GM18868 (cell line): ENCODE measurements at regions not wholly inside any gene's neighbourhood (a gene's known extent, or its start where the extent isn't known, plus 50 kb on each side); places are given as distances from the start of the nearest gene placed in this dataset.
"Not testable (repeated sequence)": the region's sequence is repeated elsewhere in the genome, so short reads cannot be mapped to it uniquely, and the experiment has no call there.

Experiments used
- ATAC-seq: cut with Tn5 transposase; IDR thresholded peaks from one replicate; pipeline ENCODE4 v1.9.1; 2021; ENCODE audit warnings: mild to moderate bottlenecking, moderate library complexity; ENCODE audit not compliant: unreplicated experiment

DNA sequence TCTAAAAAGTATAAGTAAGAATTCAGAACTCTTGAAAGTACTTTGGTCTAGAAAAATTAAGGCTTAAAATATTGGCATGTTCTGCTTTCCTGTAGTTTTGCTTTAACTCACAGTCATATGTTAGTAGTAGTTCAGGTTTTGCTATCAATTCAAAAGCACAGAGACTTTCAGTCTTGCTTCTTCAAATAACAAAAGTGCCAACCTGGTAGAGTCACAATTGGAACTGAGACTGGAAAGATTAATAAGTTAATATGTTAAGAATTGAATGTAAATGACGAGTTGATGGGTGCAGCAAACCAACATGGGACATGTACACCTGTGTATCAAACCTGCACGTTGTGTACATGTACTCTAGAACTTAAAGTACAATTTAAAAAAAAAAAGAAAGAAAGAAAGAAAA lies 822.3 kb downstream of the MTRR start:
- ATAC-seq = no peak

DNA sequence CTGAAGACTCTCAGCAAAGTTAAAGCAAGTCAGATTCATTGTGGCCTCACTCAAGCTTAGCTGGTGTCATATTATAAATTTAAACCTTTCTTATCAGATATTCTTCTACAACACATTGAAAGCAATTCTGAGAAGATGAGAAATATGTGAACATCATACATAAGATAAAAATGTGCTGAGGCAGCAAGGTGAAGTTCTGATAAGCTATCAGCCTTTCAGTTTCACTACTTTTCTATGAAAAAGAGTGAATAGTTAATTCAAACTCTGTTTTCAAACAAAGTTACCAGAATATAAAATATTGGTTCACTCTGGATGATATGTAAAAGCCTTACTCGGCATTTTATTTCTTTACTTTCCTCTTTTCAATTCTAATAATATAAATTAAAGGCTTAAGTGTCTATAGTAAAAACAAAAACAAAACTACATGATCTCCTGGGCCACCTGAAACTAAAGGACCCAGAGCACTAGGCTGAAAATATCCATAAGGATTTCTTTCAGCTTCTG lies 824.4 kb downstream of the MTRR start:
- no peak for ATAC-seq

DNA sequence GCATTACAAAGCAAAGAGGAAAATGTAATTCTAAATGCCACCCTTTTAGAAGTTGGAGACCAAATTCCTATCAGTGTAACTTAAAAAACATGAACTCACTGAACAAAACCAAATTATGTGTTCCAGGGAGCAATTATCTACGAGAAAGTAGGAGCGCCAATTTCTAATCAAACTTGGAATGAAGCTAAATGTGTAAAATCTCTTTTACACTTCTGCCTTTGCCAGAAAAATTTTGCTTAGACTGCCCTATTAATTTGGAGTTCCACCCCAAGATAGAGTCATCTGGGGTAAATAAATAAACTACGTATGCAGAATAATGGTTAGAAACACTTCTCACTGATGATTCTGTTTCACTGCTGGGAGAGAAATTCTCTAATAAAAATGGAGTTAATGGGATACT lies 825.6 kb downstream of the MTRR start:
- ATAC-seq = no peak

DNA sequence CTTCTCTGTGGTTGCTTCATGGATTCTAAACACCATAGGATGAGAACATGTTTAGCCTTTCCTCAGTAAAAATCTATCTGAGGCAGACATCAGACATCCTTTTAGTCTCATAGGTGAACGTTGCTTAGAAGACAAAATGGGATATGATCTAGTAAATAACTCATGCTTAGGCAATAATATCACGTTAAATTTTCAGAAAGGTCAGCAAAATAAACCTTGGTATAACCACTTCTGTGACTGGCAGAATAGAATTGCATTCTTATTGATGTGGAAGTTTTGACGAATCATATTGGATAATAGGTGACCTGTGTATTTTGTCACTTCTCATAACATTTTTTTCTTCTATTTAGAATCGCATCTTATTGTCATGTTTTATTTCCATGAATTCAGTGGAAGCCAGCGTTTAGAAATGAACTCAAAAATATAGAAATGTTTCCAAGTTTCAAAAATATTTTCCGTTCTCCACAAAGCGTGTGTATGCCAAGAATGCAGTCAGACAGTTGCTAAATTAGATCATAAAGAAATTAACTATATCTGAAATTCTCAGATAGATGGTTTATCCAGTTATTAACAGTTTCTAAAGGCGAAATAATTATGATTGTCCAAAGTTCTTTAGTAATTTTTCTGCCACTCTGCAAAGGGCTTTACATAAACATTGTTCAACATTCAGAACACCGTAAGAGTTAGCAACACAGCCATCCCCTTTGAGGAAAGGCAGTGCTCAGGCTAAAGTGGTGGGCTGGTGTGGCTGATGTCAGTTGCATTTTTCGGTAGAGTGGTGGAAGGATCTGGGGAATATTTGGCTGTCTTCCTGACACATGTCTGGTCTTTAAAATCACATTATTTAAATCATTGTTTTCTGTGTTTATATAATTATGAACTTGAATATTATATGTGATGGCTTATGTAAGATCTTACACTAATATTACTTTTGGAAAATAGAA lies 827.2 kb downstream of the MTRR start:
- no peak for ATAC-seq

DNA sequence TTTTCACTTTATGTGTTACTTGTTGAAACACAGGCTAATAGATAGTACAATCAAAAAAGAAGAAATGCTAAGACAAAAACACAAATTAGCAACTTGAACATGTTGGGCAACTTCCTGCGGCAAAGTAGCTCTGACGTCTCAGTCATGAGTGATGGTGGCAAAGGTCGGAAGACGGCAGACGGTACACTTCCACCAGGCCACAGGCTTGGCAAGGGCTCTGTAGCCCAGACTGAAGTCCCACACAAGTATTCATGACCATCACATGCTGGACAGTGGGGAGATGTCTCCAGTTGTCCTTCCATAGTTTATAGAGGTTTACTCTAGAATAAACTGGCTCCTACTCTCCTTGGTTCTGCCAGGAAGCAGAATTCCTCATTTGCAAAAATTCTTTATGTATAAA lies 831.3 kb downstream of the MTRR start:
- ATAC-seq = no peak

DNA sequence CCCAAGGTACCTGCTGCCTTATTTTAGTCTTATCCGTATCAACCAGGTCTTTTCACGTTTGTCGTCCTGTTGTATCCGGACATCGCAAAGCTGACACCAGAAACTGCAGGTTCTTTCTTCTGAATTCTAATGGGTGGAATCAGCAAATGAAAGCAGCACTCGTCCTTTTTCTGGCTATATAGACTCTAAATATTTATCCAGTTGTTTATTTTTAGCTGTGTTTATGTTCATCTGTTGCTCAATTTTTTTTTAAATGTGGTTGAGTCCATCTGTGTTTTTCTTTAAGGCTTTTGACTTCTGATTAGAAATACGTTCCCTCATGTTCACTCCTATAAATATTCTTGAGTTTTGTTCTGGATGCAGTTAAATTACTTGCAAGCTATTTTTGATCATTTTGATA lies 831.7 kb downstream of the MTRR start:
- ATAC-seq = no peak

DNA sequence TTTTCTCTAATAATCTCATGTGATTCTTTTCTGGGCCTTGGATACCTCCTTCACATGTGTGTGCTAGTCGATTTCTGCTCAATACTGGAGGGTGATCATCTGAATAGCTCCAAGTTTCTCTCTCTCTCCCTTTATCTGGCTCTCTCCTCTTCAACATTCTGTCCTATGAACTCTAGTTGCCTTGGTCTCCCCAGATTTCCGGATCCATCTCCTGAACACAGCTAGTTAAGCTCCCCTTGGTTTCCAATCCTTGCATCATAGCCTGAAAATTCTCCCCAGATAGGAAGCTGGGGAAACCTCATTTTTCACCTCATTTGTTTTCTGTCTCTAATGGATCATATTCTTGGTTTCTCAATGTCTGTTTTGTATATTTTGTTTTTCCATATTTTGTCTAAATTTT lies 832.3 kb downstream of the MTRR start:
- ATAC-seq = no peak

DNA sequence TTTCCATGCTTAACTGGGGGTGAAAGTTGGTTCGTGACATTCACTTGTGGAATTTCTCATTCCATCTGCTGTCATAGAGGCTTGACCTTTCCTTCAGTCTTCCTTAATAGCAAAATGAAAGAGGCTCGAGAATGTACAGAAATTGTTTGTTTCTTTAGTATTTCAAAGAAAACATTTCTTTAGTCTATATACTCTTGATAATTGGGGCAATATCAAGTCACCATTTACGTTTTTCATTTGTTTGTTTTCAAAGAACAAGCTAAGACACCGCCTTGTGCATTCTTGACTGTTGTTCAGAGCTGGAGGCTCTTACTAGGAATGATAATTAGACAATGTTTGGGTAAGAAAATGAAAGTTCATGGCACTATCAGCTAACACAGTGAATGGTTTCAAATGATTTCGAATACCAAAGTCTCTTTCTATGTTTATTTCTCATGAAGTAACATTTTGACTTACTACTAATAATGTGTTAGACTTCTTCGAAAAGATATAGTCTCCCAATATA lies 835.4 kb downstream of the SEMA5A start:
- no peak for ATAC-seq

DNA sequence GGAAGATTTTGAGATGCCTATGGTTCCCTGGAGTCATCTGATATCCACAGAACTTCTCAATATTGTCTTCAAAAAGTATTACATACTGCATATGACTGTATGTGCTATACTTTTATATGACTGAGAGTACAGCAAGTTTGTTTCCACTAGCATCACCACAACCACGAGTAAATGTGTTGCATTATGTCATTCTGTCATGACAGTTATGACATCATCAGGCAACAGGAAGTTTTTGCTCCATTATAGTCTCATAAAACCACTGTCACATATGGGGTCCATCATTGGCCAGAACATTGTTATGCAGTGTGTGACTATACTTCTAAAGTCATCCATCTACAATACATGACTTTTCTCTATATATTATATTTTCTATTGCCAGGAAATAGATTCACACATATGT lies 831.7 kb downstream of the SEMA5A start:
- ATAC-seq = no peak

DNA sequence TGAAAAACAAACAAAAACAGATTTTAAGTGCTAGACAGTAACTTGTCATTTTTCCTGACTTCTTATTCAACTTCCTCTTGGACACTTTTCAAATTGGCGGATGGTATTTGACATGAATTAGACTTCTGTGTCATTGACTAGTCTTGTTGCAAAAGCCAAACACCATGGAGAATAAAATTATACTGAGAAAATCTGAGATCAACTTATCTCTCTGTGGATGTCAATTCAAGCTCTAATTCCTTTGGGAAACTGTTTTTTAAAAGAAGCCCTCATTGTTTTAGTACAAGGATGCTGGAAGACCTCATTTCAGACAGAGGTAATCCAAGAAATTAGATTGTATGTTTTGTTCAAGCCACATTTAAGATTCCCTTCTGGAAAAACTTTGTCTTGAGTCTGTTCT lies 831.0 kb downstream of the SEMA5A start:
- no peak for ATAC-seq

DNA sequence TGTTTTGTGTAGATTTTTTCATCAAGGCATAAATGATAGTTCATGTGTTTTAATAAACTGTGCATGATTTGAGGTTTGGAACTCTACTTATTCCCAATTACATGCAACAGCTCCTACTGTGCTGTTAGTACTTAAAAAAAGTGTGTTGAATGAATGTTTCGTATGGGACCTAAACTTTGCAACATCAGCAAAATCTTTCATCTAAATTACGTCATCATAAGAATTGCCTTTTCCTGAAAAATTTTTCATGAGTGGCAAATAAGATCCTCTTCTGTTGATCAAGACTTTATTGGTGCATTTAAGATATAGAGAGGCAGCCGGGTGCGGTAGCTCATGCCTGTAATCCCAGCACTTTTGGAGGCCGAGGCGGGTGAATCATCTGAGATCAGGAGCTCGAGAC lies 826.1 kb downstream of the SEMA5A start:
- no peak for ATAC-seq

DNA sequence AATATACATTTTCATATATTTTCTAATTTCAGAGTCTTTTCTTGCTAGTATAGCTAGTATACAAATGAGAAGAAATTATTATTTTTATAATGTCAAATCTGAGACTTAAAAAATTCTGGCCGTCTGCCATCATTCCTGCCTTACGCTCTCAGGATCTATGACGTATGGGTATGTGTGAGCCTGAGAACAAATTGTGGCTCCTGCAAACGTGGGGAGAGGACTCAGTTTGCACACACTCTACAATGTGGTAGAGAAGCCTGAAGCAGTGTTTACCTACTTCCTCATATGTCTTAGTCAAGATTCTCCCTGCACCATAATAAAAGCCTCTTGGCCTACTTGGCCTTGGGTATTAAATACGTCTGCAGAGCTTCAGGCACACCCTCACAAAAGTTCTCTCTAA lies 825.4 kb downstream of the SEMA5A start:
- no peak for ATAC-seq

DNA sequence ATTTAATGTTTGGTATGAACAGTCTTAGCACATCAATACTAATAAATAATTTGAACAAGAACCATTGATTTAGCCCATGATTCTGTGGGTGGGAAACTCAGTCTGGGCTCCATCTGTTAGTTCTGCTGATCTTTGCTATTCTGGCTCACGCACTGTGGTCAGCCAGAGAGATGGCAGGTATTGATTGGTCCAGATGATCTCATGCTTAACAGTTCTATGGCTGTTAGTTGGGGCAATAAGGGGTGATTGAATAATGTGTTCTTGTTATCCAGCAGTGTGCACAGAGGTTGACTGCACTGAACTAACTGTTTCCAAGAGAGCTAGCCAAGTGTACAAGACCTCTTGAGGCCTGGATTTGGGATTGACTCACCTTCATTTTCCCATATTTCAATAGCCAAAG lies 824.3 kb downstream of the SEMA5A start:
- no peak for ATAC-seq

DNA sequence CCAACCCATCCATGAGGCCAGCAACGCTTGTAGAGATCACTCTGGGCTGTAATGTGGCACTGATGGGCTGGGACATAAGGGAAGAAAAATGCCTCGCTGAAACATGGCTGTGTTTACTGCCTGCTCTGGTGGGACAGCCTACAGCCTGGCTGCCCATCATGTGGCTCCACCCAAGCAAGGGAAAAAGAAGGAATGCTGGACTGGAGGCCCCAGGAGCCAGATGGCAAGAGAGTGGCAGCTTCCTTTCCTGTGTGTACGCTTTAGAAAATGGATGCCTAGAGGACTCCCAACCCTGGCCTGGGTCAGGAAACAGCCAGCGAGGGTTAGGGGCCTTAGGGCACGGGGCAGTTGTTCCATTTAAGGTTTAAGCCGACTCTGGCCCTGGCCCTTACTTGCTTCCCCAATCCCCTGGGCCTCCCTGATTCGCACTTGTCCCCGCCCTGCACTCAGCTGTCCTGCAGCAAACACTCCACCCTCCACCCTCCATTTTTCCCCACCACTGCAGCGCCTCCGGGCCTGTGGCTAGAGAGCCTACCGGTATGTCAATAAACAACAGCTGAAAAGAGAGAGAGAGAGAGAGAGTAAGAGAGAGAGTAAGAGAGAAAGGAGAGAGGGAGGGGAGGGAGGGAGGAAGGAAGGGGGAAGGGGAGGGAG lies 819.4 kb downstream of the SEMA5A start:
- no peak for ATAC-seq

DNA sequence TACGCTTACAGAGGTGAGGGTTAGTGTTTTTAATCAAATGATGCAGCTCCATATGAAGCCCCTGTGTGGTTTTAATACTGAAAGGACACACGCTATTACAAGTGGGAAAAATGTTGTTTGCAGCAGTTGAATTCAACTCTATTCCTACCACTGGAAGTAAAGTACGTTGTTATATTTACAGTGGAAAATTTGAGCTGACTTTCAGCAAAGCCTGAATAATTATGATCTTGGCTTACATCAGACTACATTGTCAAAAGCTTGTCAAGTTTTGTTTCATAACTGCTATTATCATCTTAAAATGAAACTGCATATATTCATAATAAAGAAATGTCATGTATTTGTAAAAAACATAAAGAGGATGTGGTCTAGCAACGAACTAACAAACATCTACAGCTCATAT lies 818.5 kb downstream of the SEMA5A start:
- ATAC-seq = no peak

DNA sequence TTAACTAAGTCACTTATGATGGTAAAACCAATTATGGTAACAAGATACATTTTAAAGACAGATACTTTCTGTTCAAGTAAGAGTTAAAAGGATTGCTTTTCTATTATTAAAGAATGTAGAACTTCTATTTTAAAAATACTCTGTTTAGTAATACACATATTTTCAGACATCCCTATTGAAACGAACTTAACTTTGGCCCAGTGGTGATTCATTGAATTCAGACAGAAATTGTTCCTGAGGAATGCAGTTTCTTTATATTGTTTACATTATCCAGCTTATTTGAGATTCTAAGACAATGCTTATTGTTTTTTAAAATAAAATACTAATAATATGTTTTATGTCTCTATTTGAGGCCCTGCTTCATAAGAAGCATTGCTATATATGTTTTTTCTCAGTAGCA lies 816.4 kb downstream of the SEMA5A start:
- no peak for ATAC-seq

DNA sequence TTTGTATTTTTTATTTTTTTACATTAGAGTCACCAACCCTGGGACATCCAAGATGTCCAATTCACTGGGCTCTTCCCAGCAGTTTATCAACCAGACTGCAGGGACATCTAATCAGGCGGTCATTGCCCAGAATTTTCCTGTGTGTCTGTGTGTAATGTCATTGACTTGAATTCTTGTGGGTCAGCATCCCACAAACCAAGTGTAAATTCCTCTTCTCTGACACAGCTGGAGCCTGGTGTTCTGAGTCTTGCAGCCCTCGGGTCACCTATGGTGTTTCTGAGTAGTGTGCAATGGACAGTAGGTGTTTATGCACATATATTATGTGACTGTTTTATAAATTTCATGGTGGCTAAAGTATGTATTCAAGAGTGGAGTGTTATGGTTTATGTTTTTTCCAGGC lies 815.7 kb downstream of the SEMA5A start:
- ATAC-seq = no peak

DNA sequence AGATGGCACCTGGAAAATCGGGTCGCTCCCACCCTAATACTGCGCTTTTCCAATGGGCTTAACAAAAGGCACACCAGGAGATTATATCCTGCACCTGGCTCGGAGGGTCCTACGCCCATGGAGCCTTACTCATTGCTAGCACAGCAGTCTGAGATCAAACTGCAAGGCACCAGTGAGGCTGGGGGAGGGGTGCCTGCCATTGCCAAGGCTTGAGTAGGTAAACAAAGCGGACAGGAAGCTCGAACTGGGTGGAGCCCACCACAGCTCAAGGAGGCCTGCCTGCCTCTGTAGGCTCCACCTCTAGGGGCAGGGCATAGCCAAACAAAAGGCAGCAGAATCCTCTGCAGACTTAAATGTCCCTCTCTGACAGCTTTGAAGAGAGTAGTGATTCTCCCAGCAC lies 814.8 kb downstream of the SEMA5A start:
- not testable (repeated sequence) for ATAC-seq

DNA sequence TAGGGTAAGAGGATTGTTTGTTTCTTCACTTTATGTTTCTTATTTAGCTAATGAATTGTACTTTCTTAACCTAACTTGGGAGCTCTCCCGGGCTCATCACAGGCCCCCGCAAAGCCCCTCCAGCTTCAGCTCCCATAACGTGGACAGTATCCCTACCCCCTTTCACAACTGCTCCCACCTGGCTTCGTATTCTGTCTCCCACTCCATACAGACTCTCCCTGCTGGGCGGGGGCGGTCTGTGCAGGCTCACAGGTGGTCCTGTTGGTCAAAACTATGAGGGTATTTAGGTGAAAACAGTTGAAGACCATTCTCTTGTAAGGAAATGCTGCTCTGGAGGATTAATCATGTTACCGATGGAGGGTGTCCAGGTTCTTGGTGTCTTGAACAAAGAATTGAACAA lies 805.3 kb downstream of the SEMA5A start:
- no peak for ATAC-seq

DNA sequence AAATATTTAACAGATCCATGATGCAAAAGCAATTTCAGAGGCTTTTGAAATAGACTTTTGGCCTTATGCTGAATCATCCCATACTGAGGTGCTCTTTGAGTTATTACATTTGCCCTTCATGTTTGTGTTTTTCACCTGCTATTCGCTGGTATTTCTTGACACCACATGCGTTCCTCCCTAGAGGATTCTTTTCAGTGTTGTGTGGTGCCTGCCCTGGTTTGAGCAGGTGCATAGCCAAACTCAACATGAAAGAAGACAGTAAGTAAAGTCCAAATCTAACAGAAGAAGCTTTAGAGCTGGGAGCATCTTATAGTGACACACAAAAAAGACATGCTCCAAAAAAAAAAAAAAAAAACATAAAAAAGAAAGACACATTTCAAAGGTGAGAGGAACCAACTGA lies 796.3 kb downstream of the SEMA5A start:
- ATAC-seq = no peak

DNA sequence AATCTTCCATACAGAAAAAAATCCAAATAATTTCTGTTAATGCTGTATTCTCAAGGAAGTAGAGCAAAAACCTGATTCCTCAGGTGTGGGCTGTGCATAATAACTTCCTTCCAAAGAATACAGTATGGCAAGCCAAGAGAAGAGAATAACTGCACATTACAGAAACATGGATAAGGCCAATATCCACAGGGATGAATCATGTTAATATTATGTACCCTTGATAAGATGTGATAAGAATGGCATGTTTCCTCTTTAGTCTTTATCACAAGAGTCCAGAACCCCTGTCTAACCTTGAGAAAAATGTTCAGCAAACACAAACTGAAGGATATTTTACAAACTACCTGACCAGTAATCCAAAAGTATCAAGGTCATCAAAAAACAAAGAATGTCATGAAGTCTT lies 795.8 kb downstream of the SEMA5A start:
- no peak for ATAC-seq

DNA sequence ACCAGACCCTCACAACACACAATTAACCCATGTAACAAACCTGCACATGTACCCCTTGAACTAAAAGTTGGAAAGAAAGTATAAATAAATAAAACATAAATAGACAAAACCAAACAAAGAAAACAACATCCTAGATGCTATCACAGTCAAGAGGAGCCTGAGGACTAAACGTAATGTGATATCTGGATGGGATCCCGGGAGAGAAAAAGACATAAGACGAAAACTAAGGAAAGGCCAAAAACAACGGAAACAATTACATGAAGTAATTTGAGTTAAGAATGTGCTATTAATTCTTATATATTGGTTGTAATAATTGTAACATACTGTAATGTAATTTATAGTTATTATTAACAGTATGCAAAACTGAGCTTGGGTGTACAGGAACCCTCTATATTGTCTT lies 793.9 kb downstream of the SEMA5A start:
- no peak for ATAC-seq
